GM21717 (cell line): ENCODE measurements at regions not wholly inside any gene's neighbourhood (a gene's known extent, or its start where the extent isn't known, plus 50 kb on each side); places are given as distances from the start of the nearest gene placed in this dataset.

Experiments used
- ATAC-seq: cut with Tn5 transposase; IDR thresholded peaks from one replicate; pipeline ENCODE4 v1.9.1; 2021; ENCODE audit warnings: mild to moderate bottlenecking, moderate library complexity; ENCODE audit not compliant: unreplicated experiment

DNA sequence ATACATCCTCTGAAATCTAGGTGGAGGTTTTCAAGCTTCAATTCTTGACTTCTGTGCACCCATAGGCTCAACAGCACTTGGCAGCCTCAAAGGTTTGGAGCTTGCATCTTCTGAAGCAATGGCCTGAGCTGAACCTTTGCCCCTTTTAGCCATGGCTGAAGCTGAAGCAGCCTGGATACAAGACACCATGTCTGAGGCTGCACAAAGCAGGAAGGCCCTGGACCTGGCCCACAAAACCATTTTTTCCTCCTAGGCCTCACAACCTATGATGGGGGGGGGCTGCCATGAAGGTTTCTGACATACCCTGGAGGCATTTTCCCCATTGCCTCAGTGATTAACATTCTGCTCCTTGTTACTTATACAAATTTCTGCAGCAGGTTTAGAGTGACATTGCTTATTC, 173.3 kb upstream of the PRMT6 start:
- no peak for ATAC-seq

DNA sequence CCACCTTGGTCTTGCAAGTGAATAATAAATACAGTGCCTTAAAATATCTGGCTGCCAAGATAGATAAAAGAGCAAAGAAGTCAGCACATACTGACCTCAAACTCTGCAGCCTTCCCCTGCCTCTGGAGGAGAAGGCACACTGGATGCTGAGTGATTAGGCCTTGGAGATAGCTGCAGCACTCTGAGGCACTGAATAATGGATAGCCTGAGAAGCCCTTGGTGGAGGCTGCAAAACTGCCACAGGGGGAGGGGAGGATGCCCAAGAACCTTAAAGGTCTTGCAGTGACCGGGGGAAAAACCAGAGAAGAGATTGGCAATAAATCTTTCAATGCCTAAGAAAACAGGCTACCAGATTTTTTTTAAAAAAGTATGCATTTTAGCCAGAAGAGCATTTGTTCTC, 167.4 kb upstream of the PRMT6 start:
- ATAC-seq, result no peak

DNA sequence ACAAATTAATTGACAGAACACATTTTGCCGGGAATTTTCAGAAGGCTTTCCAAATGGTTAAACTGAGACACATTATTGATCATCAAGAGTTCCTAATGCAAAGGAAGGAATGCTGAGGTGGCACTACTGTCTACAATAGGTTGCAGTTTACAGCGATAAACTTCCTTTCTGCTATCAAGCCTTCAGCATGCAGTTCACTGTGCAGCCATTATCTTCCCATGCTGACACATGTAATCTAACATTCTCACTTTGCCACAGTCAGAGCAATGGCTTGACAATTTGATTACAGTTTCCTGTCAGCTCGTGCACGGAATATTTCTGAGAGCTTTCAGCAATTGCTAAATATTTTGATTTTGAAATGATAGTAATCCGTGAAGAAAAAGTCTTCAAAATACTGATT, 166.9 kb upstream of the PRMT6 start:
- ATAC-seq, result no peak

DNA sequence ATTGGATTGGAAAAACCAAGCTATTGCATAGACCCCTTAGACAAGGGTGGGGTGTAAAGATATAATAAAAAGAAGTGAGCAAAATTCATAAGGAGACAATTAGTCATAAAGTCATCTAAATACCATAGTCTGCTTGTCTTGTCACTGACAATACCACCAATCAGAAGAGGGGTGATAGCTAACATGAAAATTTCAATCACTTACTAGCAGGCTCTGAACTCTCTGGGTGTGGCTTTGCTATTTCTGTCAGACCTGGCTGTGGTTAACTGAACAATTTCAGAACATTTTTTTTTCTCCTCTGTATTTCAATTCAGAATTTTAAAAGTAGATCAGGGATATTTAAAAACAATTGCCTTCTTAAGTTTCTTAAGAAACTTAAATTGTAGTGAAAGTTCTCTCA, 158.5 kb upstream of the PRMT6 start:
- ATAC-seq, result no peak

DNA sequence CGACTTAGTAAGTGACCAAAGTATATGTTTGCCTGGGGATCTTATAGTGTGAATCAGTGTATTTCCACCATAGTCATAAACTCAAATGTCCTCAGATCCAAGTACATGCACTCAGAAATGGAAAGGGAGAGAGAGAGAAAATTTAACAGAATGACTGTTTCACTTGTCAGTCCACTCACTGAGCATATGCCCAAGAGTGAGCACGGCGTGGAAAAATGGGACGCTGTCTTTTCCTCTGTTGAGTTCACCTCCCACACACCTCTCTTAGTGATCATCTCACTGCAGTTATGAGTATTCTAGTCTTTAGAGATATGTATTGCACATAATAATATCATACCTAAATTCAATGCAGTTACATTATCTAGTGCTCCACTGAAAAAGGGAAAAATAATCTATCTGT, 156.8 kb upstream of the PRMT6 start:
- no peak for ATAC-seq

DNA sequence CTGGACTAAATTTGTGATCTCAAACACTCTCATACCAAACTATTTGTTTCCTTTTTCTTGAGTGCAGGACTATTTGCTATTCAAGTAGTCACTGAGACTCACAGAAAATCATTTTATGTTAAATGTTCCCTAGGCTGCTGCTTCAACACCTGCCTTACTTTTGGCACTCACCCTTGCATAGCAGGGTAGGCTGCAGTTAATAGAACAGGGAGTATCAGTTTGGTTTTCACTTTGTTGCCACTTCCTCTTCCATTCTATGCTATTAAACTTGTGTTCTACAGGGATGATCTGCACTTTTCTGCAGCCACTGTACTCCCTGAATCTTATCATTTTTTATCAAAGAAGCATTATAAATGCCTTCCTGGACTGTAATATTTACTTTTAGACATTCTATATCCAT, 148.7 kb upstream of the PRMT6 start:
- peak; percentile 100 for ATAC-seq

DNA sequence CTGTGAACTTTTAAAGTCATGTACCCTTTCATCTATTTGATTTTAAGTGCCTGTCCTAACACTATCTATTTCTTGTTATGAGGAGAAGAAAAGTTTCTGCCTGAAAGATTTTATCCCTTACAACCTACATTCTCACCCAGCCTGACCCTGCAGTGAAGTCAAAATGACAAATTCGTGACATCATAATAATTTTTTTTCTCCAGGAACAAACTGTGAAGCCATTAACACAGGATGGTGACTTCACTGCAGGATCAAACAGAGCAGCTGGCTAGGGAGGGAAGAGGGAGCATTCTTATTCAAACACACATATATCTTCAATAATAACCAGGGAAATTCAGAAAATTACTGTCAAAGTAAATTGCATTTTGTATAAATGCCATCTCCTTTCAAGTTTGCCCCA, 147.8 kb upstream of the PRMT6 start:
- no peak for ATAC-seq

DNA sequence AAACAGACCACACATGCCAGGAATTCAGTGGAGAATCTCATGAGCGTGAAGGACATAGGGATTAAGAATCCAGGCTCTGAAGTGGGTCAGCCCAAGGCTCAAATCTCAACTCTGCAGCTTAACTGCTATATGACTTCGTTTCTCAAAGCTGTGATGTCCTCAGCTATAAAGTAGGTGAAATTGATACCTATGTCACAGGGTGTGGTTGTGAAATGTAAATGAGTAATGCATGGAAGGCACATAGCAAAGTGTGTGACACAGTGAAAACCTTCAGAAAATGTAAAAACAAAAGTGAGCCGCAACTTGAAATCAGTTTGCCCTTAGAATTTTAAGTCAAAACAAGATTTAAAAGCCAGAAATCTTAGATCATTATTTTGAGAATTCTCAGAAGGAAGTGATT, 145.7 kb upstream of the PRMT6 start:
- ATAC-seq, result no peak

DNA sequence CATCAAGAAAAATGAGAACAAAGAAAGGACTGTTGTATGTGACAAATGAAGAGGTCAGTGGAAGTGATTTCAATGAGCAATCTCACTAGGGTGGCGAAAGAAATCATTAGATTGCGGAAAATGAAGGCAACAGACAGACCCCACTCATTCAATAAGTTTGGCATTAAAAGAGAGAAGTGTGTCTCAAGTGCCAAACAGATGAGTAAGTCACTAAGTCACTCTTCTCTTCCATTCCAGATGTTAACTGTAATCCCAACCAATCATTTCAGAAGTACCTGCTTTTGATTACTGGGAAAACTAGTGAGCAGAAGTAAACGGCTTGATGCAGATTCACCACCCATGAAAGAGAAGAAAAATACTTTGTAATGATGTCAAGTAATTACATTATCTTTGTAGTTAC, 144.3 kb upstream of the PRMT6 start:
- no peak for ATAC-seq

DNA sequence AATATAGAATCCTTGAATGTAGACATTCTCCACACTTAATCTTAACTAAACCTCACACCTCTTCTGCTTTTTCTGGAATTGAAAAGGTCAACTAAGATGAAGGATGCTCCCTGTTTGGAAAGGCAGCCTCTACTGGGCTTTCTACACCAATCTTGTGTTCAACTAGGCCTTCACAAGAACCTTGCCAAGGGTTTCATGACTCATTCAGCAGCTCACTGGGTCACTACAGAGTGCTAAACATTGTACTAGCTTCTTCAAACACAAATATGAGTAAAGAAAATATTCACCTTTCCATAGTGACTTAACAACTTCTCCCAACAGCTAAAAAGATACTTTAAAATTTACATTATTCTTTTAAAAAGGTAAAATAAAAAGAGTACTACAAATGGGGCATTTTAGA, 135.3 kb upstream of the PRMT6 start:
- ATAC-seq, result no peak

DNA sequence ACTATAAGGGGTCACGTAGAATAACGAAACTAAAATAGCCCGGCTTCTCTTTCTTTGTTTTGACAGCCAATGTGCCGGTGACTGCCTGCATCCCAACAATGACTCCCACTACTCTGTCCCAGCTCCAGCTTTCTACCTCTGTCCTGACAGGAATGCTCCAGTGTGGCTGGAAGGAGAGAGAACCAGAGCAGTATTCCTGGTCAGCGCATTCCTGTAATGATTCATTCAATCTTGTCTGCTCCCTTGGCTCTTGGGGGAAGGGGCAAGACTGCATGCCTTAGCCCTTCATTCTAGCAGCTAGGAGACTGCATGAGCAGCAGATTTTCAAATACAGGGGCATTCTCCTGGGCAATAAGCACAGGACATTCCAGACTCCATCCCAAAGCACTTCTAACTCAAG, 132.1 kb upstream of the PRMT6 start:
- no peak for ATAC-seq

DNA sequence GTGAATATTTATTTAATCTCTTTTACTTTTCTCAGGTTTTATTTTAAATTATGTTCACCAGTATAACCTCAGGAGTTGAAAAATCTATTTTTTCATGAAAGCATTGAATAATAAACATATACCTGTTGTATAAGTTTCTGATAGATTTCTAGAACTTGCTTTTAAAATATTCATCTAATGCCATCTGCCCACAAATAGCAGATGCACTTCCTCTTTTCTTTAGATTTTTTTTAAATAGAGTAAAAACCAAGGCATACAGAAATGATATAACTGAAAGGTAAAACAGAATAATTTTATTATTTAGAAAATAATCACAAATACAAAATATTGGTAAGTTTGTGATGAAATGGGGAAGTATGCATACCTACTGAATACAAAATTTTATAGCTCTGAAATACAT, 130.7 kb upstream of the PRMT6 start:
- ATAC-seq, result no peak

DNA sequence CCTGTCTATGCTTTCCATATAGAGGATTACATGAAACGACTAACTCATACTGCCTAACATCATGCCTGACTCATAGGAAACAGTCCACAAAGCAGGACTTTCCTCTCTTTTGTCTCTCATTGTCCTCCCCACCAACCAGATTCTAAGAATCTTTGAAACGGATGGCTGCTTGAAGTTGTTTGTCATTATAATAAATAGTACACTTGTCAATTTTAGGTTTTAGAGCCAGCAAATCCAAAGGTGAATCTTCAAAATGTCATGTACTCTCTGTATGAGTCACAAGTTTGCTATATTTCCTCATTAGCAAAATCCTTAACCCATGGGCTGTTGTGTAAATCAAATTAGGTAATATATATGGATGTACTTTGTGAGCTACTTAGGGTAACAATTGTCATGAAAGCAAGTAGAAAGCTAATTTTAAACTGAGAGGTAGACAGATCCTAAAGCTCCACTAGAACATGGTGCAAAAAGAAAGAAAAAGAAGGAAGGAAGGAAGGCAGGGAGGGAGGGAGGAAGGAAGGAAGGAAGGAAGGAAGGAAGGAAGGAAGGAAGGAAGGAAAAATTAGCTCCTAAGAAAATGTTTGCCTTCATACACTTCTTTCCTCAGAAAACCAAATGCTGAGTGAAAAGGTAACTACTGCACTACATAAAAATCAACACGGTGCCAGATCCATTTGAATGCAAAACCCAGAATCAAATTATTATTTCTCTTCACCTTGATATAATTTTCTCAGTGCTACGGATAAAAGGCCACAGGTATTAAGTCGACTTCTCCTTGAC, 129.5 kb upstream of the PRMT6 start:
- no peak for ATAC-seq

DNA sequence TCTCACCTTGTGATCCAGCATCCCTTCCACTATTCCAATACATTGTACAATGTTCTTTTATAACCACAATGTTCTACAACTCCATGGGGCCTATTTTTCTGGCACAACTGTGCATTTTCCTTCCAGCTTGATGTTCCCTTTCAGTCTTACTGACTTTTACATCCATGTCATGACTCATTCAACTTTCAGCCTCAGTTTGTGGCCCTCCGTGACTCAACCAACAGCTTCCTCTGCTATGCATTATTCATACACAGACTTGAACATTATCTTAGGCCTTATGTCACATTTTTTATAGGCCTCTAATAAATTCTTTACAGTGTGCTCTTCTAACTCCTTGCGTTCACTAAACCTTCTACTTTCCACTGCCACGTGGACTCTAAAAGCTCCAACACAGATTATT, 119.4 kb upstream of the PRMT6 start:
- ATAC-seq, result no peak

DNA sequence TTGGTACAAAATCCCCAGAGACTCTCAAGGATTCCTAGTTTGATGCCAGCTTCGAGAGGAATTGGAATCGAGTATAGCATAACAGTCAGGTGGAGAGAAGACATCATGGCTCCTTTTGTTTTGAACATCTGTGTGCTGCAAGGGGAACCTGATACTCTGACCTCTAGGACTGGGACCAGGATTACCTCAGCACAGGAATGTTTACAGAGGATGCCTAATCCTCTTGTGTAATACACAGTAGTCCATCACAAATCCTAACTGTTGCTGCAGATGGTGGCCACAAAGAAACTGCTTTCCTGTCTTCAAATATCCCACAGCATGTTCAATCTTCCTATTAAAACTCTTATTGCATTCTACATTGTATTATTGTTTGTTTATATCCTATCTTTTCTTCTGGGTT, 111.8 kb upstream of the PRMT6 start:
- no peak for ATAC-seq

DNA sequence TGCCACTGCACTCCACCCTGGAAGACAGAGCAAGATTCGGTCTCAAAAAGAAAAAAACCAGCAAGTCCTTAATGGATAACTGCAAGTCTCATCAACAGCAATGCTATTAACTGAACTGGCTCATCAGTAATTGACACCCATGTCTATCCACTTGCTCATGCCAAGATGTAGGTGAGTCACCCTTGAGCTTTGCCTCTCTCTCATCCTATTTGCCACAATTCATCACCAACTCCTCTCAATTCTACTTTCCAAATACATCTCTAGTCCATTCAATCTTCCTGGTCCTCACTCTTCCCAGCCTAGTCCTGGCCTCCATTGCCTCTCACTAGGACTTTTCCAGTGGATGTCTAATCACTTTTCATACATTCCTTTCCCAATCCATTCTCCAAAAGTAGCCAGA, 103.7 kb upstream of the PRMT6 start:
- ATAC-seq, result no peak

DNA sequence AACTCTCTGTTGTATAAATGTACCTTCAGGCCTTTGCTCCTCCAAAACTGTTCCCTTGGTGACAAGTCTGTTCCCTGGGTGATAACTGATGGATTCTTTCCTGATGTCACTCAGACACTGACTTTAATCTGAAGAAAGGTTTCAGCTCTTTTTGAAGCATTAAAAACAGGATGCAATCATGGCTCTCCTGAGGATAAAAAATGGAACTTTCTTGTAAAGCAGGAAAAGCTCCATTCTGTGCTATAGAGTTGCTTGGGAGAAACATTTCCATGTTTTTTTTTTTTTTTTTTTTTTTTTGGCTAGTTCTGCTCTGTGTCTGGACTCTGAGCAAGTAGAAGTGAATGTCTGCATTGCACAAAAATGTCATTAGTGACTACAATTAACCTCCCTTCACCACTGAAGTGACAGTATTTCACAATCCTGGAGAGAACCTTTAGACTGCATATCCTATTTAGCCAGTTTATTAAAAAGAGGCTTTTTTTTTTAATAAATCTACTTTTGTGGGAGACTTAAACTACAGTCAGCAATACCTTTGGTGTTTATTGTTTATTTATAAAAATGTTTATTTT, 101.7 kb upstream of the PRMT6 start:
- no peak for ATAC-seq

DNA sequence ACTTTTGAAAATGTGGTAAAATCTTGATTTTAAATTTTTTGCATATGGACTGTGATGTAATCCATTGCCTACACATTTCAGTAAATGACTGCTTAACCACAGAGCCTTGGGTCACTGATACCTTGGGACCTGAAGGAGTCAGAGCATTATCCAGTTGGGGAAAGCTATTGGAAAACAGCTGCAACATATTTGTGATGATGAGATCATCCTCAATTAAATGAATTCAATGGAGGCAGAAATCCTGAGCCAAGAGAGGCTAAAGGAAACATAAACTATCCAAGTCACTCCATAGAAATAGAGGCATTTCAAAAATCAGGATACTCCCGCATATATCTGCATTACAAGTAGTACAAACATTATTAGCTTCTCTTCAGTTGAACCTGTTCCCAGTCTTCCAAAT, 99.8 kb upstream of the PRMT6 start:
- ATAC-seq, result no peak

DNA sequence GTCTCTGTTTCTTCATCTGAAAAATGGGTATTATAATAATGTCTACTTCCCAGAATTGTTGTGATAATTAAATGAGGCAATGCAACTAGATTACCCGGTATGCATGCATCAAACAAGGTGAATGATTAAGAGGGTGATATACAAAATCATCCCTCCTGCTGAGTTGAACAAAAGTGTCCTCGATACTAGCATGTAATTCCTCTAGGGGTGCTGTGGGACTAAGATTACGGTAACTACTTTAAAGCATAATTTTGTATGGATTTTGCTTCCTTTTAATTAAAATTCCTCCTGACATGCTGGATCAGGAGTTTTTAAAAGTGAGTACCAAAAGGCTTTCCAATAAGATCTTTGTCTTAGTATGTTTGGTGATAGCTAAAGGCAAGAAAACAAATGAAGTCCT, 98.7 kb upstream of the PRMT6 start:
- no peak for ATAC-seq

DNA sequence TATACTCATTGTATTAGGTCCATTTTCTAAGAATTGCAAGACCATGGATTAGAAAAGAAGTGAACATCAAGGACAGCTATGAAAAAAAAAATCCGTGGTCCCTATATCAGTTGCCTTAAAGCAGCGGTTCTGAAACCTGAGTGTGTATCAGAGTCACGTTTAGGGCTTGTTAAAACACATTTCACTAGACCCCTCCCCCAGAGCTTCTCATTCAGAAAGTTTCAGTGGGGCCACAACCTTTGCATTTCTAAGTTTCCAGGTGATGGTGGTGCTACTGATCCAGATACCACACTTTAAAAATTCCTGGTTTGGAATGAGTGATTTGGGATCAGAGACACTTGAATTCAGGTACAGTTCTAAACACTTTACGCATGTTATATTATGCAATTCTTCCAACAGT, 96.1 kb upstream of the PRMT6 start:
- peak; percentile 91 for ATAC-seq

DNA sequence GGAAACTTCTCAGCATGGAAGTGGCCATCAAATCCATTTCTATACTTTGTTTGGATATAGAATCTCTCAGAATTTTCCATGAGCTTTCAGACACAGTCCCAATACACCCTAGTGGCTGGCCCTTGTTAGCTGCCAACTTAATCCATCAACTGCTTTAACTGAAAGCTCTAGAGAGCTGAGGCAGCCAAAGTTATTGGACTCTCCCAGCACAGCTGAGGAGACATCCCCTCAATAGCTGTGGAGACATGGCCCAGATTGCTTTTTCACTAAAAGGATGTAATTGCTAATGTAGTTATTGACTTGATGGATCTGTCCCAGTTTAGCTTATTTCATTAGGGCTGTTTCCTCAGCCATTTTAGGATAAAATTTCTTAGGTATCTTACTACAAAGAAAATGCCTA, 94.8 kb upstream of the PRMT6 start:
- no peak for ATAC-seq

DNA sequence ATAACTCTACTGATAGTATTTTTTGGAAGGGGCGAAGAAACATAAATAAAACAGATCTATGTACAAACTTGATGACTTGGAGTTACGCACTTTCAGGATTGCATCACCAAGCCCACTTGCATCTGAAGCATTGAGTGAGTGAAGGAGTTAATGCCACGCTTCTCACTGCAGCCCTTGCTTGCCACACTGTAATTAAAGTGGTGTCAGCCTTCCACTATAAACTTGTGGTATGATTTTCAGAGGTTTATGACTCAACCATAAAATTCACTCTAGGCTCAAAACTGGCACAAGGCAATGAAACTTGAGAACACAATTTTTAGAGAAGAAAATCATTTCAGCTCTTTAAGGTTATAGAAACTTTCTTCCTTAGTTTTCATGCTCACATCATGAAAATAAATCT, 93.9 kb upstream of the PRMT6 start:
- no peak for ATAC-seq

DNA sequence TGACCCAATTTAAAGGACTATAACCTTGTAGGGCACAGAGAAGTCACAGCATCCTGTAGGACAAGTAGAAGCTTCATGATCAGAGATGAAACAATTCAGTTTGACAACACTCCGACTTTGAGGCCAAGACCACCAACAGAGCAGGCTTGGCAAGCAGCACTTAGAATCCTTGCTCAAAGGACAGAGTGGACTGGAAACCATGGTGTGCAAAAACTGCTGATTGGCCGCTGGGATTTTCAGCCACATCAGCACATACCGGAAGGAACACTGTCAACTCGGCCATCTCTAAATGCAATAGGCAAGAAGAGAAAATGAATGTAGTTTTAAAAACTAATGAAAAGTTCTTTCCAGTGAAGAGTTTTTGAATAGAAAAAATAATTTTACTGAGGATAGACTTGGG, 92.0 kb upstream of the PRMT6 start:
- no peak for ATAC-seq
